Subcutaneous abdominal adipose tissue (tissue), 5 donors: ENCODE measurements at regions not wholly inside any gene's neighbourhood (a gene's known extent, or its start where the extent isn't known, plus 50 kb on each side); places are given as distances from the start of the nearest gene placed in this dataset.

ENCODE experiments used
- H3K27ac ChIP-seq: one replicate; pipeline ENCODE4 v1.7.0; 2013; ENCODE audit warnings: low read depth, mild to moderate bottlenecking, inconsistent platforms, low read length, moderate library complexity
- H3K27me3 ChIP-seq, 5 donors: one replicate each; pipeline ENCODE4 v1.7.0; 2013; ENCODE audit warnings: low read length in 5 of 5, inconsistent platforms in 1 of 5; ENCODE audit not compliant: control insufficient read depth in 5 of 5, insufficient read depth in 4 of 5
- H3K36me3 ChIP-seq, 5 donors: one replicate each; pipeline ENCODE4 v1.7.0; 2013; ENCODE audit warnings: low read length in 5 of 5; ENCODE audit not compliant: control insufficient read depth in 5 of 5, insufficient read depth in 5 of 5
- H3K4me1 ChIP-seq, 5 donors: one replicate each; pipeline ENCODE4 v1.7.0; 2013; ENCODE audit warnings: low read length in 5 of 5, mild to moderate bottlenecking in 3 of 5, moderate library complexity in 1 of 5; ENCODE audit not compliant: control insufficient read depth in 5 of 5, insufficient read depth in 5 of 5
- H3K4me3 ChIP-seq, 5 donors: one replicate each; pipeline ENCODE4 v1.7.0; 2013; ENCODE audit warnings: low read length in 5 of 5, low read depth in 1 of 5
- H3K9ac ChIP-seq, 5 donors: one replicate each; pipeline ENCODE4 v1.7.0; 2013; ENCODE audit warnings: low read length in 5 of 5, mild to moderate bottlenecking in 4 of 5, moderate library complexity in 3 of 5
- H3K9me3 ChIP-seq, 5 donors: one replicate each; pipeline ENCODE4 v1.7.0; 2013; ENCODE audit warnings: low read length in 5 of 5; ENCODE audit not compliant: control insufficient read depth in 5 of 5
- donor health status: healthy.
- donor health status: healthy.
- donor health status: healthy.
- donor health status: healthy.
- donor health status: healthy.

GRCh38 chr12:113674996-113675395, 203.3 kb upstream of the LHX5 start:
- Histone ChIP-seq H3K4me3 (no peak overlapping the region), H3K9me3 (peaks cover 0 to 2% (median 0%) of the 10 kb centered on the region in 5 donors), H3K36me3 (no peaks in the 10 kb centered on the region), H3K9ac (no peak overlapping the region), H3K27me3 (peaks cover 0 to 39% (median 23%) of the 10 kb centered on the region in 5 donors), H3K27ac (no peak overlapping the region), H3K4me1 (no peaks in the 10 kb centered on the region)

- peaks cover 0 to 2% (median 0%) of the 10 kb centered on the region in 5 donors for H3K9me3 ChIP-seq
- no peaks in the 10 kb centered on the region for H3K4me1 ChIP-seq
- no peak overlapping the region for H3K9ac ChIP-seq
- H3K27me3 ChIP-seq = peaks cover 6 to 45% (median 29%) of the 10 kb centered on the region in 5 donors
- H3K27ac ChIP-seq = no peak overlapping the region
- no peak overlapping the region for H3K4me3 ChIP-seq
- H3K36me3 ChIP-seq = no peaks in the 10 kb centered on the region
These were observed 202.6 kb upstream of the LHX5 start for GRCh38 chr12:113674302-113674701.

- no peak overlapping the region for H3K4me3 ChIP-seq
- no peak overlapping the region for H3K9ac ChIP-seq
- H3K9me3 ChIP-seq = peaks cover 0 to 2% (median 0%) of the 10 kb centered on the region in 5 donors
- H3K4me1 ChIP-seq = no peaks in the 10 kb centered on the region
- H3K27ac ChIP-seq = no peak overlapping the region
- H3K27me3 ChIP-seq = peaks cover 6 to 43% (median 29%) of the 10 kb centered on the region in 5 donors
- H3K36me3 ChIP-seq = no peaks in the 10 kb centered on the region
These were observed 202.0 kb upstream of the LHX5 start for GRCh38 chr12:113673458-113674238.

GRCh38 chr12:113670742-113671141, 199.1 kb upstream of the LHX5 start:
- H3K9ac ChIP-seq = no peak overlapping the region
- no peak overlapping the region for H3K4me3 ChIP-seq
- no peaks in the 10 kb centered on the region for H3K4me1 ChIP-seq
- H3K9me3 ChIP-seq = peaks cover 0 to 2% (median 0%) of the 10 kb centered on the region in 5 donors
- no peak overlapping the region for H3K27ac ChIP-seq
- peaks cover 11 to 52% (median 34%) of the 10 kb centered on the region in 5 donors for H3K27me3 ChIP-seq
- H3K36me3 ChIP-seq = no peaks in the 10 kb centered on the region

GRCh38 chr12:113667676-113668356, 196.1 kb upstream of the LHX5 start:
- H3K27me3 ChIP-seq = peaks cover 11 to 57% (median 34%) of the 10 kb centered on the region in 5 donors
- H3K27ac ChIP-seq = no peak overlapping the region
- H3K4me3 ChIP-seq = no peak overlapping the region
- no peaks in the 10 kb centered on the region for H3K36me3 ChIP-seq
- H3K9me3 ChIP-seq = peaks cover 0 to 2% (median 0%) of the 10 kb centered on the region in 5 donors
- H3K4me1 ChIP-seq = no peaks in the 10 kb centered on the region
- no peak overlapping the region for H3K9ac ChIP-seq

GRCh38 chr12:113667095-113667494, 195.4 kb upstream of the LHX5 start:
- H3K27ac ChIP-seq = no peak overlapping the region
- H3K27me3 ChIP-seq = peaks cover 11 to 63% (median 34%) of the 10 kb centered on the region in 5 donors
- no peak overlapping the region for H3K9ac ChIP-seq
- no peaks in the 10 kb centered on the region for H3K4me1 ChIP-seq
- H3K36me3 ChIP-seq = no peaks in the 10 kb centered on the region
- peaks cover 0 to 2% (median 0%) of the 10 kb centered on the region in 5 donors for H3K9me3 ChIP-seq
- H3K4me3 ChIP-seq = no peak overlapping the region

GRCh38 chr12:113666223-113666622, 194.6 kb upstream of the LHX5 start:
- no peaks in the 10 kb centered on the region for H3K36me3 ChIP-seq
- H3K4me3 ChIP-seq = no peak overlapping the region
- no peaks in the 10 kb centered on the region for H3K9me3 ChIP-seq
- peaks cover 11 to 61% (median 34%) of the 10 kb centered on the region in 5 donors for H3K27me3 ChIP-seq
- H3K4me1 ChIP-seq = no peaks in the 10 kb centered on the region
- H3K9ac ChIP-seq = no peak overlapping the region
- H3K27ac ChIP-seq = no peak overlapping the region

GRCh38 chr12:113665457-113665856, 193.8 kb upstream of the LHX5 start:
- Histone ChIP-seq H3K4me1 (no peaks in the 10 kb centered on the region), H3K9me3 (no peaks in the 10 kb centered on the region), H3K4me3 (no peak overlapping the region), H3K36me3 (no peaks in the 10 kb centered on the region), H3K27me3 (peaks cover 11 to 56% (median 32%) of the 10 kb centered on the region in 5 donors), H3K9ac (no peak overlapping the region), H3K27ac (no peak overlapping the region)

- Histone ChIP-seq H3K9me3 (no peaks in the 10 kb centered on the region), H3K36me3 (no peaks in the 10 kb centered on the region), H3K27me3 (peaks cover 5 to 49% (median 27%) of the 10 kb centered on the region in 5 donors), H3K9ac (no peak overlapping the region), H3K4me3 (no peak overlapping the region), H3K4me1 (no peaks in the 10 kb centered on the region), H3K27ac (no peak overlapping the region)
These were observed 192.6 kb upstream of the LHX5 start for GRCh38 chr12:113664224-113664681.

- H3K9ac ChIP-seq = no peak overlapping the region
- H3K36me3 ChIP-seq = no peaks in the 10 kb centered on the region
- H3K4me3 ChIP-seq = no peak overlapping the region
- H3K27ac ChIP-seq = no peak overlapping the region
- peaks cover 5 to 45% (median 23%) of the 10 kb centered on the region in 5 donors for H3K27me3 ChIP-seq
- peaks cover 0 to 2% (median 0%) of the 10 kb centered on the region in 5 donors for H3K9me3 ChIP-seq
- H3K4me1 ChIP-seq = no peaks in the 10 kb centered on the region
These were observed 191.7 kb upstream of the LHX5 start for GRCh38 chr12:113663396-113663795.
